ENCODE measurements at regions not wholly inside any gene's neighbourhood (a gene's known extent, or its start where the extent isn't known, plus 50 kb on each side); places are given as distances from the start of the nearest gene placed in this dataset.
A peak's percentile ranks its signal among the peaks of the same experiment; 100 is the strongest.
"Not testable (repeated sequence)": the region's sequence is repeated elsewhere in the genome, so short reads cannot be mapped to it uniquely, and the experiment has no call there.

- no peak for DNase-seq
These were observed 103.3 kb downstream of the DIRAS3 start for GRCh38 chr1:67947114-67947513.

- peak; percentile 63 for DNase-seq
These were observed 104.6 kb downstream of the DIRAS3 start for GRCh38 chr1:67945733-67946374.

- DNase-seq = no peak
These were observed 108.2 kb downstream of the DIRAS3 start for GRCh38 chr1:67942274-67942673.

GRCh38 chr1:67941746-67942145, 108.5 kb upstream of the GNG12 start:
- no peak for DNase-seq

GRCh38 chr1:67941155-67941554, 107.9 kb upstream of the GNG12 start:
- DNase-seq = no peak

GRCh38 chr1:67939942-67940341, 106.7 kb upstream of the GNG12 start:
- DNase-seq = no peak

GRCh38 chr1:67939186-67939743, 106.0 kb upstream of the GNG12 start:
- peak; percentile 68 for DNase-seq

- DNase-seq = no peak
These were observed 104.4 kb upstream of the GNG12 start for GRCh38 chr1:67937651-67938050.

GRCh38 chr1:67937010-67937409, 103.7 kb upstream of the GNG12 start:
- no peak for DNase-seq

GRCh38 chr1:67935560-67935959, 102.3 kb upstream of the GNG12 start:
- no peak for DNase-seq

- no peak for DNase-seq
These were observed 97.9 kb upstream of the GNG12 start for GRCh38 chr1:67931198-67931597.

- no peak for DNase-seq
These were observed 89.8 kb upstream of the GNG12 start for GRCh38 chr1:67923074-67923473.

GRCh38 chr1:67921725-67922489, 88.6 kb upstream of the GNG12 start:
- DNase-seq = no peak

GRCh38 chr1:67919274-67920072, 86.2 kb upstream of the GNG12 start:
- no peak for DNase-seq

GRCh38 chr1:67918067-67918466, 84.8 kb upstream of the GNG12 start:
- no peak for DNase-seq

GRCh38 chr1:67917006-67917405, 83.7 kb upstream of the GNG12 start:
- DNase-seq = no peak

GRCh38 chr1:67916140-67916886, 83.0 kb upstream of the GNG12 start:
- no peak for DNase-seq

- no peak for DNase-seq
These were observed 76.5 kb upstream of the GNG12 start for GRCh38 chr1:67909776-67910175.

- DNase-seq = no peak
These were observed 75.1 kb upstream of the GNG12 start for GRCh38 chr1:67908250-67908936.

GRCh38 chr1:67907467-67907866, 74.2 kb upstream of the GNG12 start:
- not testable (repeated sequence) for DNase-seq

GRCh38 chr1:67906015-67906414, 72.7 kb upstream of the GNG12 start:
- not testable (repeated sequence) for DNase-seq
